Spleen (tissue), 11 donors: ENCODE measurements at regions not wholly inside any gene's neighbourhood (a gene's known extent, or its start where the extent isn't known, plus 50 kb on each side); places are given as distances from the start of the nearest gene placed in this dataset.
"Not testable (repeated sequence)": the region's sequence is repeated elsewhere in the genome, so short reads cannot be mapped to it uniquely, and the experiment has no call there.

Experiments used
- DNase-seq: peaks from one replicate; pipeline ENCODE4 v3.0.0-alpha.2; 2020
- H3K27ac ChIP-seq, 8 donors: fragments of 200-600 bp; sonication (generic) in 7 of 8; 1 replicate in 4 of 8; 2 replicates in 4 of 8; pipeline versions ENCODE4 v1.5.0 to v1.8.0; 2016 to 2021; ENCODE audit warnings: inconsistent platforms in 4 of 8, mild to moderate bottlenecking in 4 of 8, moderate library complexity in 1 of 8
- H3K27me3 ChIP-seq, 7 donors: fragments of 200-600 bp; sonication (generic) in 6 of 7; replicated peaks in 1 of 7; 1 replicate in 4 of 7; 2 replicates in 3 of 7; pipeline versions ENCODE4 v1.5.0 to v1.8.0; 2016 to 2021; ENCODE audit warnings: inconsistent platforms in 3 of 7, mild to moderate bottlenecking in 1 of 7
- H3K36me3 ChIP-seq, 6 donors: fragments of 200-600 bp; sonication (generic) in 5 of 6; 1 replicate in 4 of 6; 2 replicates in 2 of 6; pipeline versions ENCODE4 v1.5.0 to v1.8.0; 2016 to 2021; ENCODE audit warnings: inconsistent platforms in 2 of 6
- H3K4me1 ChIP-seq, 6 donors: fragments of 200-600 bp; sonication (generic) in 5 of 6; 1 replicate in 3 of 6; 2 replicates in 3 of 6; pipeline versions ENCODE4 v1.5.0 to v1.8.0; 2016 to 2021; ENCODE audit warnings: inconsistent platforms in 3 of 6
- H3K4me3 ChIP-seq, 8 donors: fragments of 200-600 bp; sonication (generic) in 7 of 8; 1 replicate in 4 of 8; 2 replicates in 4 of 8; pipeline versions ENCODE4 v1.5.0 to v1.8.0; 2016 to 2021; ENCODE audit warnings: inconsistent platforms in 4 of 8, mild to moderate bottlenecking in 4 of 8, moderate library complexity in 2 of 8
- H3K9me3 ChIP-seq, 8 donors: fragments of 200-600 bp; sonication (generic) in 7 of 8; 1 replicate in 4 of 8; 2 replicates in 4 of 8; pipeline versions ENCODE4 v1.5.0 to v1.8.0; 2016 to 2021; ENCODE audit warnings: inconsistent platforms in 4 of 8
- POLR2A ChIP-seq, 3 donors: fragments of 450-650 bp; IDR thresholded peaks; one replicate each; pipeline ENCODE4 v1.5.1; 2017; ENCODE audit warnings: antibody characterized with exemption in 3 of 3, mild to moderate bottlenecking in 1 of 3
- POLR2AphosphoS5 ChIP-seq, 3 donors: sonication (generic); formaldehyde crosslinking; IDR thresholded peaks; one replicate each; pipeline ENCODE4 v1.5.1; 2017; ENCODE audit warnings: antibody characterized with exemption in 3 of 3
- WGBS, 5 donors: extraction: QIAGEN DNeasy Blood & Tissue Kit in 3 of 5; methylation state at CpG; one replicate each; pipeline versions ENCODE4 v1.1.5 to v1.1.7; 2013 to 2018; 5-methylcytosine and 5-hydroxymethylcytosine counted together
- intact Hi-C: fragments of 100-400 bp; cut with DNase I; formaldehyde crosslinking; loops from one replicate; pipeline ENCODE4 v1.15.0; 2023; ENCODE audit warnings: low total_unique reads
- TF ChIP-seq, protein P1 (sequence below), 11 experiments: fragments of 200-600 bp in 7 of 11; fragments of 450-650 bp in 4 of 11; sonication (generic) in 4 of 11; IDR thresholded peaks in 8 of 11; conservative IDR thresholded peaks in 3 of 11; 1 replicate in 7 of 11; 2 replicates in 4 of 11; pipeline versions ENCODE4 v1.4.0 to v1.8.0; 2016 to 2021; ENCODE audit warnings: antibody characterized with exemption in 11 of 11, inconsistent platforms in 4 of 11, mild to moderate bottlenecking in 1 of 11
- donor health status: healthy with polysubstance abuse.
- donor health status: DM: no; HTN: no; CAD: no; lungs with moderate emphysema.
- donor health status: DM: no; HTN: no; CAD: no.
- donor health status: Bipolar disorder and iron deficiency.
- donor health status: healthy.
- donor health status: DM: no; HTN: no; CAD: no.
- donor health status: DM: yes; HTN: yes; CAD: no.

DNA sequence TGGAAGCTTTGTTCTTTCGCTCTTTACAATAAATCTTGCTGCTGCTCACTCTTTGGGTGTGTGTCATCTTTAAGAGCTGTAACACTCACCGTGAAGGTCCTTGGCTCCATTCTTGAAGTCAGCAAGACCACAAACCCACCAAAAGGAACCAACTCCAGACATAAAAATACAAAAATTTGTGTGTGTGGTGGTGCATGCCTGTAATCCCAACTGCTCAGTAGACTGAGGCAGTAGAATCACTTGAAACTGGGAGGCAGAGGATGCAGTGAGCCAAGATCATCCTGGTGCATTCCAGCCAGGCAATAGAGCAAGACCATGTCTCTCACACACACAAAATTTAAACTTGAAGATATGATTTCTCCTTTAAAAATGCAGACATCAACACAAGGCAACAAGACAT is 1431.7 kb upstream of the B3GALT2 start:
- TF ChIP-seq, protein P1, sequence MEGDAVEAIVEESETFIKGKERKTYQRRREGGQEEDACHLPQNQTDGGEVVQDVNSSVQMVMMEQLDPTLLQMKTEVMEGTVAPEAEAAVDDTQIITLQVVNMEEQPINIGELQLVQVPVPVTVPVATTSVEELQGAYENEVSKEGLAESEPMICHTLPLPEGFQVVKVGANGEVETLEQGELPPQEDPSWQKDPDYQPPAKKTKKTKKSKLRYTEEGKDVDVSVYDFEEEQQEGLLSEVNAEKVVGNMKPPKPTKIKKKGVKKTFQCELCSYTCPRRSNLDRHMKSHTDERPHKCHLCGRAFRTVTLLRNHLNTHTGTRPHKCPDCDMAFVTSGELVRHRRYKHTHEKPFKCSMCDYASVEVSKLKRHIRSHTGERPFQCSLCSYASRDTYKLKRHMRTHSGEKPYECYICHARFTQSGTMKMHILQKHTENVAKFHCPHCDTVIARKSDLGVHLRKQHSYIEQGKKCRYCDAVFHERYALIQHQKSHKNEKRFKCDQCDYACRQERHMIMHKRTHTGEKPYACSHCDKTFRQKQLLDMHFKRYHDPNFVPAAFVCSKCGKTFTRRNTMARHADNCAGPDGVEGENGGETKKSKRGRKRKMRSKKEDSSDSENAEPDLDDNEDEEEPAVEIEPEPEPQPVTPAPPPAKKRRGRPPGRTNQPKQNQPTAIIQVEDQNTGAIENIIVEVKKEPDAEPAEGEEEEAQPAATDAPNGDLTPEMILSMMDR (IDR thresholded peaks at IDR 0.05 in 8 of 11, conservative IDR thresholded peaks at IDR 0.05 in 3 of 11), result no peak
- no peak for TF ChIP-seq POLR2AphosphoS5 (IDR thresholded peaks at IDR 0.05)
- no peak for TF ChIP-seq POLR2A (IDR thresholded peaks at IDR 0.05)
- H3K9me3 ChIP-seq, result peaks cover 0 to 28% (median 16%) of the 10 kb centered on the region in 8 donors

DNA sequence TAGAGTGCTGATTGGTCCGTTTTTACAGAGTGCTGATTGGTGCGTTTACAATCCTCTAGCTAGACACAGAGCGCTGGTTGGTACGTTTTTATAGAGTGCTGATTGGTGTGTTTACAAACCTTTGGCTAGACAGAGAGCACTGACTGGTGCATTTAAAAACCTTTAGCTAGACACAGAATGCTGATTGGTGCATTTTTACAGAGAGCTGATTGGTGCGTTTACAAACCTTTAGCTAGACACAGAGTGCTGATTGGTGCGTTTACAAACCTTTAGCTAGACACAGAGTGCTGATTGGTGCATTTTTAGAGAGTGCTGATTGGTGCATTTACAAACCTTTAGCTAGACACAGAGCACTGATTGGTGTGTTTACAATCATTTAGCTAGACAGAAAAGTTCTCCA is 1430.9 kb upstream of the B3GALT2 start:
- DNase-seq, intact Hi-C loops: not testable (repeated sequence)

More for the DNA sequence above, 1431.7 kb upstream of the B3GALT2 start:
- no peak overlapping the region for H3K27ac ChIP-seq
- 73 to 89% (median 85%) methylated on average over 2 of the region's 2 CpGs for WGBS, 5 donors
- intact Hi-C loops, result no loop called here
- H3K4me3 ChIP-seq, result no peak overlapping the region
- H3K27me3 ChIP-seq, result no peaks in the 10 kb centered on the region
- H3K4me1 ChIP-seq, result no peaks in the 10 kb centered on the region
- H3K36me3 ChIP-seq, result no peaks in the 10 kb centered on the region
- no peak for DNase-seq

DNA sequence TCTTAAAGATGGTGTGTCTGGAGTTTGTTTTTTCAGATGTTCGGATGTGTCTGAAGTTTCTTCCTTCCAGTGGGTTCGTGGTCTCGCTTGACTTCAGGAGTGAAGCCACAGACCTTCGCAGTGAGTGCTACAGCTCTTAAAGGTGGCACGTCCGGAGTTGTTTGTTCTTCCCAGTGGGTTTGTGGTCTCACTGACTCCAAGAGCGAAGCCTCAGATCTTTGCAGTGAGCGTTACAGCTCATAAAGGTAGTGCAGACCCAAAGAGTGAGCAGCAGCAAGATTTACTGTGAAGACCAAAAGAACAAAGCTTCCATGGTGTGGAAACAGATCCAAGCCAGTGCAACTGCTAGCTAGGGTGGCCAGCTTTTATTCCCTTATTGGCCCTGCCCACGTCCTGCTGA is 1430.4 kb upstream of the B3GALT2 start:
- DNase-seq, result no peak
- Histone ChIP-seq H3K36me3 (no peaks in the 10 kb centered on the region), H3K27ac (no peak overlapping the region), H3K4me3 (no peak overlapping the region), H3K4me1 (no peaks in the 10 kb centered on the region), H3K9me3 (peaks cover 0 to 28% (median 16%) of the 10 kb centered on the region in 8 donors), H3K27me3 (no peaks in the 10 kb centered on the region)
- WGBS, 5 donors, result 68 to 86% (median 82%) methylated on average over 9 of the region's 9 CpGs
- TF ChIP-seq POLR2AphosphoS5 (IDR thresholded peaks at IDR 0.05), result no peak
- TF ChIP-seq POLR2A (IDR thresholded peaks at IDR 0.05), result no peak
- TF ChIP-seq, protein P1 (IDR thresholded peaks at IDR 0.05 in 8 of 11, conservative IDR thresholded peaks at IDR 0.05 in 3 of 11), result no peak
- intact Hi-C loops, result no loop called here

More for the DNA sequence above, 1430.9 kb upstream of the B3GALT2 start:
- H3K27me3 ChIP-seq, H3K36me3 ChIP-seq, H3K4me3 ChIP-seq, H3K4me1 ChIP-seq, H3K27ac ChIP-seq: not testable (repeated sequence)
- WGBS, 5 donors, result 85 to 97% (median 88%) methylated on average over 6 of the region's 6 CpGs
- peaks cover 0 to 28% (median 16%) of the 10 kb centered on the region in 8 donors for H3K9me3 ChIP-seq

DNA sequence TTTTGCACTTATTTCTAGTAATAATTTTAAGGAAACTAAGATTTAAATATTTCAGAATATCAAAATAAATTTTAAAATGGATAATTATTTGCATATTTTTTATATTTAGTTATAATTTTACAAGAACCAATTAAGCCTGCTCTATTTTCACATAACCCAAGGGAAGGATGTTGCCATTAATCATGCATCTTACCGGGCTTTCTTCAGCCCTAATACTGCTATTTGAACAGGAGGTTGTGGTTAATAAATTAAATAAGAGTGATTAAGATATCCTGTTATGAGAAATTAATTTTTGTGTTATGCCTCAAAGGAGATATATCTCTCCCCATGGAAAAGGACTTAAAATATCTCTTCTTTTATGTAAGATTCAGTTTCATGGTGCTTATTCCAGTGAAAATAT is 1415.8 kb upstream of the B3GALT2 start:
- Histone ChIP-seq H3K4me1 (no peaks in the 10 kb centered on the region), H3K27ac (no peak overlapping the region), H3K36me3 (no peaks in the 10 kb centered on the region), H3K4me3 (no peak overlapping the region), H3K9me3 (peaks cover 0 to 6% (median 0%) of the 10 kb centered on the region in 8 donors), H3K27me3 (no peaks in the 10 kb centered on the region)
- TF ChIP-seq POLR2A (IDR thresholded peaks at IDR 0.05), result no peak
- no peak for TF ChIP-seq POLR2AphosphoS5 (IDR thresholded peaks at IDR 0.05)
- TF ChIP-seq, protein P1 (IDR thresholded peaks at IDR 0.05 in 8 of 11, conservative IDR thresholded peaks at IDR 0.05 in 3 of 11), result no peak
- DNase-seq, result no peak
- intact Hi-C loops, result no loop called here
- WGBS, 5 donors, result 19 to 48% (median 30%) methylated on average over 1 of the region's 1 CpG

DNA sequence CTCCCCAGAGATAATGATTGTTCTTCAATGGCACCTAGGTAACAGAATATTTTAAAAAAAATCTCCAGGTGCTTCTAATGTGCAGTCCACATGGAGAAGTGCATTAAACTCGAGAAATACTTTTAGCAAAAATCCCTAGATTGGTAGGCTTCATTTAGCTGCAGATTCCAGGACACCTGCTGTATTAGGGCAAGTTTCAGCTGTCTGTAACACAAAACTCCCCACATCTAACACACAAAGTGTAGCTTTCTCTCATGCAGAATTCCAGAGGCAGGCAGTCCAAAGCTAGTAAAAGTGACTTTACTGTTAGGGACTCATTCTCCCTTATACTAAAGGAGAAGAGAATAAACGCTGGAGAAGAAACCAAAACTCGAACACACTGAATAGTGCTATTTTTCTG is 1414.3 kb upstream of the B3GALT2 start:
- Histone ChIP-seq H3K4me3 (no peak overlapping the region), H3K9me3 (no peaks in the 10 kb centered on the region), H3K27ac (no peak overlapping the region), H3K36me3 (no peaks in the 10 kb centered on the region), H3K27me3 (no peaks in the 10 kb centered on the region), H3K4me1 (no peaks in the 10 kb centered on the region)
- WGBS, 5 donors, result 66 to 84% (median 74%) methylated on average over 3 of the region's 3 CpGs
- intact Hi-C loops, result no loop called here
- DNase-seq, result no peak
- TF ChIP-seq, protein P1 (IDR thresholded peaks at IDR 0.05 in 8 of 11, conservative IDR thresholded peaks at IDR 0.05 in 3 of 11), result no peak
- TF ChIP-seq POLR2A (IDR thresholded peaks at IDR 0.05) (no peak), POLR2AphosphoS5 (IDR thresholded peaks at IDR 0.05) (no peak)
